Germinal center (tissue), 1 donor: ENCODE measurements at regions not wholly inside any gene's neighbourhood (a gene's known extent, or its start where the extent isn't known, plus 50 kb on each side); places are given as distances from the start of the nearest gene placed in this dataset.
"Not testable (repeated sequence)": the region's sequence is repeated elsewhere in the genome, so short reads cannot be mapped to it uniquely, and the experiment has no call there.

Experiments
- DNase-seq: peaks from one replicate; pipeline ENCODE4 v3.0.0; 2012; ENCODE audit warnings: mixed read lengths, low spot score

DNA sequence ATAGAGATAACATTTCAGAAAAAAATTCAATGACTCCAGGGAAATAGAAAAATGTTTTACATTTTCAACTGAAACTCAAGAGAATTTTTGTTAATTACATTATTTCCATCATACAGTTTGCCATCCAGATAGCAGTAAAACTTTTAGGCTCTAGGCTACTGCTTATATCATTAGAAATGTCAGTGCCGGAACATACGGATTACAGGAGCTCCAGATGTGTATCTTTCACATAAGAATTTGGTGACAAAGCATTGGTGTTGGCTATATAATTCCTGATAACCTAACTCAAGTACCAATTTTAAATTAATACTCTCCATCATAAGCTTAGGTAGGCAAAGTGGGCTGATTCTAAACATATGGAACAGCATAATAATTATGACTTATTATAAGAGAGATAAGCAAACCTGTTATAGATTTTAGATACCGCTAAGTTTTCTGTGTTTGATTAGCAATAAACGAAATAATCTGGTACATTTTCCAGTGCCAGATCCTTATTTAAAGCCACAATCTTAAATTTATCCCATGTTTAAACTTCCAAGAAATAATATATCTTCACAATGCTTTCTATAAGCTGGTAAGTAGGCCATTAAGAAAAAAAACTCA, 637.9 kb downstream of the NXPH1 start:
- no peak for DNase-seq

DNA sequence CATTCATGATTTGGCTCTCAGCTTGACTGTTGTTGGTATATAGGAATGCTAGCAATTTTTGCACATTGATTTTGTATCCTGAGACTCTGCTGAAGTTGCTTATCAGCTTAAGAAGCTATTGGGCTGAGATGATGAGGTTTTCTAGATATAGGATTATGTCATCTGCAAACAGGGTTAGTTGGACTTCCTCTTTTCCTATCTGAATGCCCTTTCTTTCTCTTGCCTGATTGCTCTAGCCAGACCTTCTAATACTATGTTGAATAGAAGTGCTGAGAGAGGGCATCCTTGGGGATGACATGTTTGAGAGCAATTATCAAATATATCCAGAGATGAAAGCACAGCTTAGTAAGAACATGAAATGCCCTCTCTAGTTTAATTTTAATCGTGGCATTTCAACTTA, 642.4 kb downstream of the NXPH1 start:
- DNase-seq = not testable (repeated sequence)

DNA sequence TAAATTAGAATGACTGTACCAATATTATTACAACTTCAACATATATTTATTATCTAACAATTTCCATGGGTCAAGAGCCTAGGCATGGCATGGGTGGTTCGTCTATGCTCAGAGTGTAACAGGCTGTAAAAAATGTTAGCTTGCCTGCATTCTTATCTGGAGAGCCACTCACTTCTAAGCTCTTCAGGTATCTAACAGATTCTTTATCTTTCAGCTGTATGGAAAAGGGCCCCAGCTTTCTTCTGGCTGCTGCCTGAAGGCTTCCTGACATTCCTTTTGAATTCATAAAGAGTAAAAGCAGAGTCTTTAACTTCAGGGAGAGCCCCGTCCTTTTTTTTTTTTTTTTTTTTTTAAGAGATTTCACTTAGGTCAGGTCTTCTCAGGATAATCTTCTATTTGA, 648.8 kb downstream of the NXPH1 start:
- DNase-seq = no peak

DNA sequence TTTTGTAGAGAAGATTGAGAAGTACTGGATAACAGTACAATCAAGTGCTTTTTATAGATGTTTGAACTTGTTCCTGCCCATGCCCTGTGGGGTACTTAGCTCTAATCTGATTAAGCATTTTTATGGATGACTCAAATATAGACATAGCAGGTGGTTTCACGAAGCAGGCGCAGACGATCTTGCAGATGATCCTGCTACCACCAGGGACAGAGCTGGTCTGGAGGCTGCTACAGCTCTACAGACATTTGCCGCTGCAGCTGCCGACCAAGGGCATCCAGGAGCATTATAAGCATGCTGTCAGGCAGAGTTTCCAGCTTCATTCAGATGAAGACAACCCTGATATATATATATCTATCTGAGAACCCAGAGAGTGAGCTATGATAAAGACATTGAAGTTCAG, 650.4 kb downstream of the NXPH1 start:
- no peak for DNase-seq

DNA sequence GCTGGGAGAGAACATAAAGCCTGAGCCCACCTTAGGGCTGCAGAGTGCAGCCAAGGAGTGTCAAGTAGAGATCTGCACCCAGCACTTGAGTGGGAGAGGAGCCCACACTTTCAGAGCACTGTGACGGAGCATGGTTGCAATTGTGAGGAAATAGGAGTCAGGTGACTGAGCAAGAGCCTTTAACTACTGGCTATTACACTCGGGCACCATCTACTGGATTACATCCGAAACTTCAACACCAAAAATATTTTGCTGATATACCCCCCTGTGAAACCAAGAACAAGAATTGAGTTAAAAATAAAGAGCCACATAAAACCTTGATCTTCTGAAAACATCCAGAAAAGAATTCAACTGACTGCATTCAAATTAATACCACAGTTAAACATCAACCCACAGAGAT, 657.9 kb downstream of the NXPH1 start:
- no peak for DNase-seq

DNA sequence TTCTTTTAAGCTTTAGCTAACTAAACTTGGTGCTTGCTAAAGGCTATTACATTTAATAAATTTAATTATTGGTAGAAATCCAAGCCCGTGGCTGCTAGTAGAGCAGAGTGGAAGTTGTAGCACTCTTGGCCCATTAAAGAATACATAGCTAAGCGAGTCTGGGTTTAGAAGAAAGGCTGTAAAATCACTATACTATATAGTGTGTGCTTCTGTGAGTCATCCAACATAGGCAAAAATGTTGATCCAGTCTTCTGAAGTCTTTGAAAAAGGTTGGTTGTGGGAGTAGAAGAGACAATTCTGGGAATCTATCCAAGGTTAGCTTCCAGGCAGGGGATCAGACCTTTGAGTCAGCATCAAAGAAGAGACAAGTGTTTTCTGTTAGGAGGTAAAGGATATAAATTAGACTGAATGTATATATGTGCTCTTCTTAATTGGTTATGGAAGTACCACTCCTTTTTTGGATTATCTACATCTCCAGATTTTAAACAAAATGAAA, 664.2 kb downstream of the NXPH1 start:
- no peak for DNase-seq

DNA sequence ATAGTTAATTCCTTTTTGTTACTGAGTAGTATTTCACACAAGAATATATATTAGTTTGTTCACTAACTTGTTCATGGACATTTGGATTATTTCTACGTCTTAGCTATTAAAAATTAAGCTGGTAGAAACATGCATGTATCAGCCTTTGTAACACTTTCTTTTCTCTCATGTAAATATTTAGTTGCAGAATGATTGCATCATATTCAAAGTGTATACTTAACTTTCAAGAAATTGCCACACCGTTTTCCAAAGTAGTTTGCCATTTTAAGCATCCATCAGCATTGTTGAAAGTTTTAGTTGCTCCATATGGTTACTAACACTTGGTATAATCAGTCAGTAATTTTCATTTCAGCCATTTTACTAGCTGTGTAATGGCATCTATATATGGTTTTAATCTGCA, 666.9 kb downstream of the NXPH1 start:
- no peak for DNase-seq

DNA sequence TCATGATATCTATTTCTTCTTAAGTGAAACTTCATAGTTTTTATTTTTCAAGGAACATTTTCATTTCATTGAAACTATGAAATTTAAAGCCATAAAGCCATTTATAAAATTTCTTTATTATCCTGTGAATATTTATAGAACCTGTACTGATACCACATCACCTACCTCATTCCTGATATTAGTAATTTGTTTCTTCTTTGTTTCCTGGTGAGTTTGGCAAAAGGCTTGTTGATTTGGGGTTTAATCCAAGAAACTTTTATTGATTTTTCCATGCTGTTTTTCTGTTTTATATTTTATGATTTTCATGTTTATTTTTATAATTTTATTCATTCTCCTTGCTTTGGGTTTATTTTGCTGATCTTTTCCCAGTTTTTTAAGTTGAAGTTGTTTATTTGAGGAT, 669.4 kb downstream of the NXPH1 start:
- no peak for DNase-seq

DNA sequence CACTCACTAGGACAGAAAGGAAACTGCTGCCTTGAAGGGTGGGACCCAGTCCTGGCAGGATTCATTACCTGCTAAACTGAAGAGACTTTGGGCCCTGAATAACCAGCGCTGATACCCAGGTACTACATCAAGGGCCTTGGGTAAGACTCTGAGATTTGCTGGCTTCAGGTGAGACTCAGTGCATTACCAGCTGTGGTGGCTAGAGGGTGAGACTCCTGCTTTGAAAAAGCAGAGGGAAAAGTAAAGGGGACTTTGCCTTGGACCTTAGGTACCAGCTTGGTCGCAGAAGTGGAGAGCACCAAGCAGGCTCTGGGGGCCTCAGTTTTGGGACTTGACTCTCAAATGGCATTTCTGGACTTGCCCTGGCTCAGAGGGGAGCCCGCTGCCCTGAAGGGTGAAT, 673.3 kb downstream of the NXPH1 start:
- DNase-seq = no peak

DNA sequence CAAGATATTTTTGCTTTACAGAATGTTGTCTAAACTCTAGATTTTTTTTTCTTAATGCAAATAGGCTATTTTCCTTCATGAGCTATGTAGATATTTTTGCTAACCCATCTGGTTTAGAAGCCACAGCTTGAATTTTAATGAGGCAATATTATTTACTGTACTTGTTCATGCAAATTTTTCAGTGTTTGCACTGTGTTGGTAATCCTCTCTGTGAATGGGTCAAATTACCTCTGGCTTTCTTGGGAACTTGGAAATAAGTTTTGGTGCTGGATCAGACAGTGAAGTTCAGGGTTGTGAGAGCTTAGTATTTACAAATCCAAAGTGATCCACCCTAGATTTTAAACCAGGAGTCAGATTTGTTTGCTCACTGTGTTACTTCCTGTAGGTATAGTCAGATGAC, 686.9 kb downstream of the NXPH1 start:
- no peak for DNase-seq

DNA sequence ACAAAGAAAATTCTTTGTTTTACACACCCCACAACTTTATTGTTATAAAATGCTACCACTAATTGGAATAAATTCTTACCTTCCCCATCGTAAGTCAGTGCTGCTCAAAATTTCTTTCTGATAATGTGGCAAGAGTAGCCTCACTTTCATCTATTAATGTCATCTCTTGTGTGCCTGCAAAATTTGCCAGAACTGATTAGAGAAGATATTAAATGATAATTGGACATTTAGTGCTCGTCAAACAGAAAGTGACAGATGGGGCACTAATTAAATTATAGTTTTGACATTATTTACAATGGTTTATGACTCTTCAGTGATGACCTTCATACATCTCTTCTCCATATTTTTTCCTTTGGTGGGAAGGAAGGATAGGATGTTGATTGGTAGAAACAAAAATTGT, 690.9 kb downstream of the NXPH1 start:
- no peak for DNase-seq

DNA sequence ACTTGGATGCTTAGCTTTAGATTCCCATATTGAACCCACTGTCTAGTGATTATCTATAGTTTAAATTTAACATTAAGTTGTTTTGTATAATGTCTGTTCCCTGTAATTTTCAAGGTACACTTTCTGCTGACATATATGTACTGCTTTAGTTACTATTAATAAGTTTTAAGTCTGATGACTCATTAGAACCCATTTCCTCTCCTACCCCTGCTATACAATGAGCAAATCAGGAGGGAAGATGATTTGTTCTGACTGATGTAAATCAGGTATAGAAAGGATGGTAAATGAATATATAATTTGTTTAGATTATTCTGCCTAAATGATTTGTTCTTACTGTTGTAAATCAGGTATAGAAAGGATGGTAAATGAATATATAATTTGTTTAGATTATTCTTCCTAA, 691.8 kb downstream of the NXPH1 start:
- no peak for DNase-seq

DNA sequence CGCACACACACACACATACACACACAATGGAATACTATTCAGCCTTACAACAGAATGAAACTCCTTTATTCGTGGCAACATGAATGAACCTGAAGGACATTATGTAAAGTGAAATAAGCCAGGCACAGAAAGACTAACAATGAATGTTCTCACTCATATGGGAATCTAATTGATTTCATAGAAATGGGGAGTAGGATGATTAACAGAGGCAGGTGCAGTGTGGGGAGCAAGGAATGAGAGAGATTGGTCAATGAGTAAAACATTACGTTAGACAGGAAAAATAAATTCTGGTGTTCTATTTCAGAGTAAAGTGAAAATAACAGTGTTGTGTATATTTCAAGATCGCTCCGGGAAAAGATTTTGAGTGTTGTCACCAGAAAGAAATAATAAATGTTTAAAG, 694.5 kb downstream of the NXPH1 start:
- DNase-seq = no peak

DNA sequence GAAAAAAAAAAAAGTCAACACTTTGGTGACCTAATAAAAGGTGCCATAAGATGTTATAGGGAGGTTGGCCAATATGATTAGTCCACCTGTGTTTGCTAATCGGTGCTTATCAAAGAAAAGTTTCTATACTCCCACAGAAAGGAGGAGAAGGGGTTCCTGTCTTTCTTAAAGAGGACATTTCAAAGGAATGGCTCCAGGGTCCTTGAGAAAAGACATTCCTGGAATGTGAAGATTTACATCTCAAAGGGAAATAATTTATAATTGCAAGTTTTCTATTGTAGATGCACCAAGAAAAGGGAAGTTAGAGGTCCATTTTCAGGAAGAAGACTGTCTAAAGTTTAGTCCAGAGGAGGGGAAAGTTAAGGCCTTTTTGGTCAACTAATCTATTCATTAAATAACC, 715.3 kb downstream of the NXPH1 start:
- DNase-seq = no peak

DNA sequence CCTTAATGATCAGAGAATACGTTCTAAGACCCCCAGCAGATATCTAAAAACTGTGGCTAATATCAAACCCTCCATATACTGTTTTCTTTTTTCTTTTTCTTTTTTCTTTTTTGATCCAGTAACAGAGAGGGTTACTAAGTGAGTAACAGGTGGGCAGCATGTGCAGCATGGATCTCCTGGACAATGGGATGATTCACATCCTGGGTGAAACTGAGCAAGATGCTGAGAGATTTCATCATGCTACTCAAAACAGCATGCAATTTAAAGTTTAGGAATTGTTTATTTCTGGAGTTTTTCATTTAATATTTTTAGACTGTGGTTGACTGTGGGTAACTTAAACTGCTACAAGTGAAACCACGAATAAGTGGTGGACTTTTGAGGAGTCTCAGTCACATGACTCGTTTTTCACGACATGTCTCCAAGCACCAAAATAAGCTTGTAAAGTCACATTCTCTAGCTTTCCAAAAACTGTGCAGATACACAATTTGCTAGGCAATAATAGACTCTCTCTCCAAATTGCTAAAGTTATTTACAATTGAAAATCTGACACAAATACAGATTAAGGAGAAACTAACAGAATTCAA, 716.2 kb downstream of the NXPH1 start:
- no peak for DNase-seq

DNA sequence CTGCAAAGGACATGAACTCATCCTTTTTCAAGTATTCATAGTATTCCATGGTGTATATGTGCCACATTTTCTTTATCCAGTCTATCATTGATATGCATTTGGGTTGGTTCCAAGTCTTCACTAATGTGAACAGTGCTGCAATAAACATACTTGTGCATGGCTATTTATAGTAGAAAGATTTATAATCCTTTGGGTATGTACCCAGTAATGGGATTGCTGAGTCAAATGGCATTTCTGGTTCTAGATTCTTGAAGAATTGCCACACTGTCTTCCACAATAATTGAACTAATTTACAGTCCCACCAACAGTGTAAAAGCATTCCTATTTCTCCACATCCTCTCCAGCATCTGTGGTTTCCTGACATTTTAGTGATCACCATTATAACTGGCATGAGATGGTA, 730.3 kb downstream of the NXPH1 start:
- not testable (repeated sequence) for DNase-seq

DNA sequence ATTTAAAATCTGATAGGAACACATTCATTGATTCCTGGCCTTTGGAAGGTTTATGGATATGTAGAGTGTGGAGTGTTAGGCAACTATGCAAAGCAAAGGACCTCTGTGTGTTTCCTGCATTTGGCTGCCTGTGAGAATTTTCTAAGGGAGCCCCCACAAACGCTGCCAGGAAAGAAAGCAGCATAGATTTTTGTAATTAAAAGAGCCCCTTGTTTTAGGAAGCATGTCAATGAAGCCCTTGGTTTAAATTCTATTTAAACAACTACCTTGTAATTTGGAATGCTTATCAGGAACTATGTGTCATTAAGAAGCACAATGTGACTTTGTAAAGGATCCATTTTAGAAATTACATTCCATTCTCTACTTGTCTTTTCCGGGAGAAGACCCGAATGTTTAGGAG, 742.5 kb downstream of the NXPH1 start:
- DNase-seq = no peak

DNA sequence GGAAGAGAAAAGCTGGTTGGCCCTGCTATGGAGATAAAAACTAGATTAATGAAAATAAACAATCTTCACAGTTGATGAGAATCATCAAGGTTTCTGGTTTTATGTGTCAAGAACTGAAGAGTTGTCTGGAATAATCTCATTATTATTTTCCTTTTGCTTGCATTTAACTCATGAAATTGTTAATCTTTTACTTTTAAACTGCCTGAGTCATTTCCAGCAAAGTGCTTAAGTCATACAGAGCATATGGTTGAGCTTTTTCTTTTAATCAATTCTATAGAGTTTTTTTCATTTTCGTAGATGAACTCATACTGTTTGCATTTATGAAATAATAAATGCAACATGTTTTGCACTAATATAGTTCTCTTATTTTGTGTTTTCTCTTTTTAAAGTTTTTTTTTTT, 747.9 kb downstream of the NXPH1 start:
- DNase-seq = no peak

DNA sequence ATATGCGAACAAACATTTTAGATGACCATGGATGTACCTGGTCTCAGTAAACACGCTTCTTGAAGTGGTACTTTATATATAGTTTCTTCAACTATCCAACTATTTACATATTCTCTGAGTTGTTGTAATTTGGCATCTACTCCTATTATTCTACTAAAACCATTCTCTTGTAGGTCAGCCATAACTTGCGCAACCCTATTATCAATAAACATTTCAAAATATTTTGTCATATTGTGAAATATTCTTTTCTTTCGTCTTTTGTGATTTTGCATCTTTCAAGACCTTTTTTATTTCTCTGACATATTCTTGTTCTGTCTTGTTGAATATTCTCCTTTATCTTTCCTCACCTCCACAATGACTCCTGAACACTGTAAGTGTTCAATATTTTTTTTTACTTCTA, 753.3 kb downstream of the NXPH1 start:
- no peak for DNase-seq

DNA sequence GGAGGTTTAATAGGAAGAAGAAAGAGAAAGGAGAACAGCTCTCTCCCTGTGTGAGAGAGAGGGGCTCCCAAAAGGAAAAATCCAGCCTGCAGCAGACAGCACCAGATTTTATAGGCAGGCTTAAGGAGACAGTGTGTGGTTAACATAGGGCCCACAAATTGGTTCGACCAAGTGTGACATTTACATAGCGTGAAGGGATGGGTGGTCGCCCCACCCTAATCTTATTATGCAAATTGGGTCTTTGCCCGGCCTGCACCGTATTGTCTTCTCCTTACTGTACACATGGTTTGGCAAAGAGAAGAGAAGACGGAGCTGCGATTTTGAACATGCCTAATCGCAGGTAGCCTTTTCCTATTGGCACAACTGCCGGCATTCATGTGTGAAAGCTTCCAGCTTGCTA, 756.3 kb downstream of the NXPH1 start:
- DNase-seq = no peak

DNA sequence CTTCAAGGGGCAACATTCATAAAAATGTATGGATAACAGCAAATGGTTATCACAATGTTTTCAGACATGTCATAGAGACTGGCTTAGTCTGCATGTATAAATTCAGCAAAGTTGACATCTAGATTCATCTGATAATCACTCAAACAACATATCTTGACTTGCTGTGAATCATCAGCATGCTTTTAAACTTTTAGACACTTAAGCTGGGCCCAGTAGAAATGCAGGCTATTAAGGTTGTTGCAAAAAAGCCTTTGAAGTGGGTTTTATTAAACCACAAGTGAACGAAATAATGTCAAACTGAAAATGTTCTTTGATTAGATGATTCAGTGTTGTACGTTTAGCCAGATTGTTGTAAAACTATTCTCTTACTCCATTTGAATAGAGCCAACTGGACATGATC, 759.6 kb downstream of the NXPH1 start:
- no peak for DNase-seq

DNA sequence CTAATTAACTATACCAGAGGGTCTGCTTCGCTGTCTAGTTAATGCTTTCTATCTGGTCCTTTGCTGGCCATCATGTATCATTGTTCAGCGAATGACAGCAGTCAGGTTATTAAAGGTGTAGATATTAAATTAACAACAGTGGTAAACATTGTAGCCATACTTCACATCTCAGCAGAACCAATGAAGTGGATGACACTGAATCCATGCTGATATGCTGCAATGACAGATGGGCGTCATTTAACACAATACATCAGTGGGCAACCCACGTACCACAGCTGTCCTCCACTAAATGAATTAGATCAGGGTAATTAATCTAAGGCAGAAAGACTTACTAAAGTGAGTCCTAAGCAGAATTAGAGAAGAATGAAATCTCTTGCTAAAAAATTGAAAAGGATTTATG, 767.2 kb downstream of the NXPH1 start:
- no peak for DNase-seq

DNA sequence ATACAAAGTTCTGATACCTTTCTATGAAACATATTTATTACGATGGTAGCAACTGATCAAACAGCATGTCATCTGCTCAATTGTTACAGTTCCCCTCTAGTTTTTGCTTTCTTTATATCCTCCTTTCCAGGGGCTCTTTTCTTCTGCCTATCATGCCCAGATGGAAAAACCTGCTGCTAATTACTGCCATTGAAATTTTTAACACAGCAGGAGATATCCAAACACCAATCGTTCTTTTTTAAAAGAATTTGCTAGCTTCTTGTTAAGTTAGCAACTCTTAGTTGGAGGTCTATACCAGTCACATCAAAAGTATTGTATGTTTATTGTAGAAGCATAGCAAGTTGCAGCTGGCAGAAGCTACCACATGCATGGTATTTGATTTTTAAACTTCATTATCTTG, 768.5 kb downstream of the NXPH1 start:
- no peak for DNase-seq

DNA sequence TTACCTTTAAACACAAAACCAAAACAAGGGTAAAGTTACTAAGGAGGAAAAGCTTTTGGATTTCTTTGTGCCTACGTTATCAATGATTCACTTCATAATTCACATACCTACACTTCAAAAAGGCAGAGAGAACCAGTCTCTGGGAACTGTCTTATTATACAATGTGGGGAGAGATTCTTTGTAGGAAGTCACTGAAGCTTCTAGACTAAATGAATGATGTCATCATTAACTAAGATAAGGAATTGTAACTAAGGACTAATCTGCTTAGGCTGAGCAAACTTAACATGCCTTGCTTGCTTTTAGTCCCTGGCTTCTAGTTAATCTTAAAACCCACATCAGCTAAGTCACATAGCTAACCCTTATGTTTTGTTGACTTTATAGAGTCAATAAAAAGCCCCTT, 771.2 kb downstream of the NXPH1 start:
- no peak for DNase-seq
